Mucosa of descending colon (tissue), 3 donors: ENCODE measurements at regions not wholly inside any gene's neighbourhood (a gene's known extent, or its start where the extent isn't known, plus 50 kb on each side); places are given as distances from the start of the nearest gene placed in this dataset.
"Not testable (repeated sequence)": the region's sequence is repeated elsewhere in the genome, so short reads cannot be mapped to it uniquely, and the experiment has no call there.

Experiments used
- ATAC-seq: fragments of 200-7000 bp; cut with Tn5 transposase; one replicate; pipeline ENCODE4 v1.9.1; 2020; ENCODE audit warnings: mild to moderate bottlenecking, moderate library complexity
- DNase-seq, 3 donors: peaks; one replicate each; pipeline ENCODE4 v3.0.0-alpha.2; 2020
- H3K36me3 ChIP-seq: fragments of 200-600 bp; one replicate; pipeline ENCODE4 v1.8.0; 2021; ENCODE audit warnings: low read depth, mild to moderate bottlenecking
- H3K4me1 ChIP-seq: fragments of 200-600 bp; one replicate; pipeline ENCODE4 v1.8.0; 2021; ENCODE audit warnings: low read depth, mild to moderate bottlenecking
- H3K4me3 ChIP-seq: fragments of 200-600 bp; one replicate; pipeline ENCODE4 v1.8.0; 2021; ENCODE audit warnings: mild to moderate bottlenecking
- H3K9me3 ChIP-seq: fragments of 200-600 bp; one replicate; pipeline ENCODE4 v1.8.0; 2021; ENCODE audit warnings: mild to moderate bottlenecking
- intact Hi-C, 2 donors: fragments of 100-400 bp; cut with DNase I in 1 of 2; cut with micrococcal nuclease in 1 of 2; formaldehyde crosslinking; loops; one replicate each; pipeline versions ENCODE4 v1.11.0 to v1.11.1; 2022; cut with DNase I, micrococcal nuclease
- TF ChIP-seq, protein P1 (sequence below): fragments of 200-600 bp; IDR thresholded peaks from one replicate; pipeline ENCODE4 v1.8.0; 2022; ENCODE audit warnings: antibody characterized with exemption, mild to moderate bottlenecking
- donor health status: DM: no; HTN: no; CAD: no; lungs with moderate emphysema.
- donor health status: DM: no; HTN: no; CAD: no.
- donor health status: DM: no; HTN: yes; CAD: no.

DNA sequence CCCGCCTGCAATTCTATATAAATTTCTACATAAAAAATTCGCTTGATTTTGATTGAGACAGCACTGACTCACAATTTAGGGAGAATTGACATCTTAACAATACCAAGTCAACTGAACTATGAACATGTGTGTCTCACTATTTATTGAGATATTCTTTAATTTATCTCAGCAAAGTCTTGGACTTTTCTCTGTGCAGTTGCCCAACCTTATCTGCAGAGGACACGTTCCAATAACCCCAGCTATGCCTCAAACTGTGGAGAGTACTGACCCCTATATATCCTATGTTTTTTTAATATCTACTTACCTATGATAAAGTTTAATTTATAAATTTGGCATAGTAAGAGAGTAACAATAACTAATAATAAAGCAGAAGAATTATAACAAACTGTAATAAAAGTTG is 69.4 kb upstream of the PIP4K2A start:
- H3K36me3 ChIP-seq: no peaks in the 10 kb centered on the region
- DNase-seq (no peak), ATAC-seq (no peak)
- H3K4me1 ChIP-seq: no peaks in the 10 kb centered on the region
- no peaks in the 10 kb centered on the region for H3K9me3 ChIP-seq
- no peak overlapping the region for H3K4me3 ChIP-seq
- TF ChIP-seq, protein P1, sequence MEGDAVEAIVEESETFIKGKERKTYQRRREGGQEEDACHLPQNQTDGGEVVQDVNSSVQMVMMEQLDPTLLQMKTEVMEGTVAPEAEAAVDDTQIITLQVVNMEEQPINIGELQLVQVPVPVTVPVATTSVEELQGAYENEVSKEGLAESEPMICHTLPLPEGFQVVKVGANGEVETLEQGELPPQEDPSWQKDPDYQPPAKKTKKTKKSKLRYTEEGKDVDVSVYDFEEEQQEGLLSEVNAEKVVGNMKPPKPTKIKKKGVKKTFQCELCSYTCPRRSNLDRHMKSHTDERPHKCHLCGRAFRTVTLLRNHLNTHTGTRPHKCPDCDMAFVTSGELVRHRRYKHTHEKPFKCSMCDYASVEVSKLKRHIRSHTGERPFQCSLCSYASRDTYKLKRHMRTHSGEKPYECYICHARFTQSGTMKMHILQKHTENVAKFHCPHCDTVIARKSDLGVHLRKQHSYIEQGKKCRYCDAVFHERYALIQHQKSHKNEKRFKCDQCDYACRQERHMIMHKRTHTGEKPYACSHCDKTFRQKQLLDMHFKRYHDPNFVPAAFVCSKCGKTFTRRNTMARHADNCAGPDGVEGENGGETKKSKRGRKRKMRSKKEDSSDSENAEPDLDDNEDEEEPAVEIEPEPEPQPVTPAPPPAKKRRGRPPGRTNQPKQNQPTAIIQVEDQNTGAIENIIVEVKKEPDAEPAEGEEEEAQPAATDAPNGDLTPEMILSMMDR: no peak
- intact Hi-C loops: no loop called here

DNA sequence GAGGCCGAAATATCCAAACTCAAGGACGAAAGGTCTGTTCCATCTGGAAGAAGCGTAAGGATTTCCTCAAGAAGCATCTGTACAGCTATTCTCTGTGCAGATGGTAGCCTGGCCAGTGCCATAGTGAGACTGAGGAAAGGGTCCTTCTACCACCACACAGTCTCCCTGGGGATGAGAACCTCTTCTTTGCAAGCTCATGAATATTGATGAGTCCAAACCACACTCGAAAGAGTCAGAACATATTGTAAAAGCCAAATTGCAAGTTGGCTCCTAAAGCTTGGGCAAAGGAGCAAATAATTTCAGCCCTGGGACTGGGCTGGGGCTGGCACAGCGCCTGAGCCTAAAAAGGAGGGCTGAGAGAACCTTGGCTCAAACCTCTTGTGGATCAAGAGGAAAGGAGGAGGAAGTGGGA is 66.1 kb upstream of the PIP4K2A start:
- intact Hi-C loops: no loop called here

DNA sequence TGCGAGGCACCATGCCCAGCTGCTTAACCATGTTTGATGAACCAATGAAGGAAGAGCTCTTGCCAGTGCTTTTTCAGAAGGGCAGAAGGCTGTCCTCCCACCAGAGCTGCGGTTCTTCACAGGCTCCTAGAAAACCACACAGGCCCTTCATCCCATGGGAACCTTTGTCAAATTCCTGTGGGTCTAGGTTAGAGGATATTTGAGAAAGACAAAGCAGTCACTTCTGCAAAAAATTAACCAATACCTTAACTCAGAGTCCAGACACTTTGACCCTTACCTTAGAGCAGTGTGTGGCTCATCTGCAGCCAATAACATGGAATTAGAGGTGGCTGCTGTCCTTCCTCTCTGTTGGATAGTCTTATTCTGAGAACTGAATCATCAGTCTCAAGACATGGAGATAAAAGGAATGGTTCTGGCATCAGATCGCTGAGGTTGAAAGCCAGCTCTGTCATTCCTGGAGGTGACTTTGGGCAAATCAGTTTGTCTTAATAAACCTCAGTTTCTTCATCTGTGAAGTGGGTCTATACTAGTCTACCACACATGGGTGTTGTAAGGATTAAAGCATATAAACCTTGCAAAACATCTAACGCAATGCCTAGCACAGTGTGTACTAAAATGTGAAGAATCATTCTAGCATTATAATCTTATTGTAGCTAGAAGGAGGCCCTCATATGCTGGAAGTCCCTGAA is 65.1 kb upstream of the PIP4K2A start:
- H3K36me3 ChIP-seq: no peaks in the 10 kb centered on the region
- ATAC-seq (no peak), DNase-seq (no peak)
- TF ChIP-seq, protein P1: no peak
- intact Hi-C loops: no loop called here
- H3K4me1 ChIP-seq: no peaks in the 10 kb centered on the region
- no peaks in the 10 kb centered on the region for H3K9me3 ChIP-seq
- H3K4me3 ChIP-seq: no peak overlapping the region

More for the DNA sequence above, 66.1 kb upstream of the PIP4K2A start:
- Histone ChIP-seq H3K4me1 (no peaks in the 10 kb centered on the region), H3K9me3 (no peaks in the 10 kb centered on the region), H3K36me3 (no peaks in the 10 kb centered on the region), H3K4me3 (no peak overlapping the region)
- no peak for ATAC-seq
- TF ChIP-seq, protein P1: no peak
- DNase-seq: no peak

DNA sequence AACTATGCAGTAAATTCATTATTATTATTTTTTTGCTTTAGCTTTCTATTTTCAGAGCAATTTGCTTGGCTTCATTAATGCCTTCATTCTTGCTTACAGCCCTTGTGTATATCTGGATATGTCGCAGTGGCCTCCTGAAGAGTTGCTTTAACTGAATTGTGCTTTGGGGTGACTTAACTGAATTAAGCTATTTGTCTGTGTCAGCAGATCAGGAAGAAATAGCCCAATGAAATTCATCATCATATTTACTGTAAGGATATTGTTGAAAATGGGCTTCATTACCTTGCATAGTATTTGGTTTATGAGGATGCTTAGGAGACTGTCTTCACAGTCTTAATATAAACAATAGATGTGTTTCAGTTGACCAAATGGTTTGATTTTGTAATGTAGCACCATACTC is 59.7 kb upstream of the PIP4K2A start:
- H3K9me3 ChIP-seq: no peaks in the 10 kb centered on the region
- H3K36me3 ChIP-seq: no peaks in the 10 kb centered on the region
- intact Hi-C loops: no loop called here
- no peaks in the 10 kb centered on the region for H3K4me1 ChIP-seq
- H3K4me3 ChIP-seq: no peak overlapping the region
- TF ChIP-seq, protein P1: no peak
- no peak for ATAC-seq
- no peak for DNase-seq

DNA sequence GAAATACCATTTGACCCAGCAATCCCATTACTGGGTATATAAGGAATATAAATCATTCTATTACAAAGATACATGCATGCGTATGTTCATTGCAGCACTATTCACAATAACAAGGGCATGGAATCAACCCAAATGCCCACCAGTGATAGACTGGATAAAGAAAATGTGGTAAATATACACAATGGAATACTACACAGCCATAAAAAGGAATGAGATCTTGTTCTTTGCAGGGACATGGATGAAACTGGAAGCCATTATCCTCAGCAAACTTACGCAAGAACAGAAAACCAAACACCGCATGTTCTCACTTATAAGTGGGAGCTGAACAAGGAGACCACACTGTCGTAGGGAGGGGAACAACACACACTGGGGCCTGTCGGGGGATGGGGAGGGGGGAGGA is 57.3 kb upstream of the PIP4K2A start:
- intact Hi-C loops, ATAC-seq, H3K4me1 ChIP-seq, H3K36me3 ChIP-seq, H3K4me3 ChIP-seq, H3K9me3 ChIP-seq, DNase-seq: not testable (repeated sequence)

DNA sequence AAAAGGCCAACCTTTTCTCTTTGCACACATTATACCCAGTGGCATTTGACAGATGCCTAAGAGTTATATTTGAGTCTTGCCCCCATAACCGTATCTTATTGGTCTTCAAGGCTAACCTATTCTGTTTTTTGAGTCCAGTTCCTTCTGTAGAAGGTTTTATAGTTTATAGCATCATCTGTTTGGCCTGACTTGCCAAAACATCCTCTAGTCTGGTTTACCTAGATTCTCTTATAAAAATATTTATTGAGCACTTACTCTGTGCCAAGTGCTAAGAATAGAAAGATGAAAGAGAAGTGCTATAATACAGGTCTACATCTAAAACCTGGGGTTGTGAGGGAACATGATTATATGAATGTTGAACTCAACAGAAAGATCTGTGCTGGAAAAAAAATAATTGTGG is 55.9 kb upstream of the PIP4K2A start:
- H3K9me3 ChIP-seq: no peaks in the 10 kb centered on the region

More for the DNA sequence above, 55.9 kb upstream of the PIP4K2A start:
- Histone ChIP-seq H3K4me3 (no peak overlapping the region), H3K4me1 (no peaks in the 10 kb centered on the region), H3K36me3 (no peaks in the 10 kb centered on the region)
- TF ChIP-seq, protein P1: no peak
- intact Hi-C loops: no loop called here
- DNase-seq: no peak
- no peak for ATAC-seq
